BE2C (cell line): ENCODE measurements at regions not wholly inside any gene's neighbourhood (a gene's known extent, or its start where the extent isn't known, plus 50 kb on each side); places are given as distances from the start of the nearest gene placed in this dataset.
"Not testable (repeated sequence)": the region's sequence is repeated elsewhere in the genome, so short reads cannot be mapped to it uniquely, and the experiment has no call there.

Experiments
- DNase-seq: peaks from one replicate; pipeline ENCODE4 v3.0.0-alpha.2; 2020
- H3K27me3 ChIP-seq: fragments of 250-450 bp; sonication (Bioruptor Pico); 2 replicates; pipeline ENCODE4 v1.5.1; 2020; ENCODE audit warnings: mild to moderate bottlenecking
- H3K36me3 ChIP-seq: fragments of 250-450 bp; sonication (Bioruptor Pico); 2 replicates; pipeline ENCODE4 v1.5.1; 2020; ENCODE audit warnings: mild to moderate bottlenecking
- H3K4me1 ChIP-seq: fragments of 250-450 bp; sonication (Bioruptor Pico); 2 replicates; pipeline ENCODE4 v1.5.1; 2020
- H3K4me3 ChIP-seq: 2 replicates; pipeline ENCODE4 v1.5.1; 2011; ENCODE audit warnings: low read depth, low read length
- H3K9me3 ChIP-seq: fragments of 250-450 bp; sonication (Bioruptor Pico); 2 replicates; pipeline ENCODE4 v1.5.1; 2020
- TF ChIP-seq, protein P1 (sequence below): IDR thresholded peaks from 2 replicates; pipeline ENCODE4 v1.5.1; 2012; ENCODE audit warnings: mild to moderate bottlenecking, low read depth, low read length

- TF ChIP-seq, protein P1, sequence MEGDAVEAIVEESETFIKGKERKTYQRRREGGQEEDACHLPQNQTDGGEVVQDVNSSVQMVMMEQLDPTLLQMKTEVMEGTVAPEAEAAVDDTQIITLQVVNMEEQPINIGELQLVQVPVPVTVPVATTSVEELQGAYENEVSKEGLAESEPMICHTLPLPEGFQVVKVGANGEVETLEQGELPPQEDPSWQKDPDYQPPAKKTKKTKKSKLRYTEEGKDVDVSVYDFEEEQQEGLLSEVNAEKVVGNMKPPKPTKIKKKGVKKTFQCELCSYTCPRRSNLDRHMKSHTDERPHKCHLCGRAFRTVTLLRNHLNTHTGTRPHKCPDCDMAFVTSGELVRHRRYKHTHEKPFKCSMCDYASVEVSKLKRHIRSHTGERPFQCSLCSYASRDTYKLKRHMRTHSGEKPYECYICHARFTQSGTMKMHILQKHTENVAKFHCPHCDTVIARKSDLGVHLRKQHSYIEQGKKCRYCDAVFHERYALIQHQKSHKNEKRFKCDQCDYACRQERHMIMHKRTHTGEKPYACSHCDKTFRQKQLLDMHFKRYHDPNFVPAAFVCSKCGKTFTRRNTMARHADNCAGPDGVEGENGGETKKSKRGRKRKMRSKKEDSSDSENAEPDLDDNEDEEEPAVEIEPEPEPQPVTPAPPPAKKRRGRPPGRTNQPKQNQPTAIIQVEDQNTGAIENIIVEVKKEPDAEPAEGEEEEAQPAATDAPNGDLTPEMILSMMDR = no peak
- H3K4me3 ChIP-seq = no peak overlapping the region
- H3K36me3 ChIP-seq = no peaks in the 10 kb centered on the region
- H3K9me3 ChIP-seq = no peaks in the 10 kb centered on the region; the same call in 1 of the 2 replicates
- no peaks in the 10 kb centered on the region for H3K27me3 ChIP-seq
- DNase-seq = no peak
- H3K4me1 ChIP-seq = no peaks in the 10 kb centered on the region
Measured at GRCh38 chr12:86713121-86713520, 456.9 kb upstream of the MGAT4C start.

DNA sequence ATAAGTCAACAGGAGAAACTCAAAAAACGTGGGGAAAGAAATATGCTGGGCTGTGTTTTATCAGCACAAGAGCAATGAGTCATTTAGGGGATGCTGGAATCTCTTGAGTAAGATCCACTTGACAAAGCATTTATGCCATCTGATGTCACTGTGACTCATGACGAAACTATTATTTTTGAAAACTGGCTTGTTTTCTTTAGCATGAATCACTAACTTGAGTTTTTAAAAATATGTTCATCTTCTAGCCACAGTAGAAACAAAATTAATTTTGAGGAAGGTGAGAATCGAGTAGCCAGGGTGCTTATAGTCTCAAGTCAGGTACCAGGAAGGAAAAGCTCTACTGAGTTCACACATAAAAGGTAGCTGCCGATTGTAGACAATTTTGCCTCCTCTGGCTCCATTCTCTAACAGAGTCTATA is 456.2 kb upstream of the MGAT4C start:
- H3K27me3 ChIP-seq = no peaks in the 10 kb centered on the region
- no peak for DNase-seq
- TF ChIP-seq, protein P1 = no peak
- H3K9me3 ChIP-seq = no peaks in the 10 kb centered on the region; the same call in 1 of the 2 replicates
- H3K4me3 ChIP-seq = no peak overlapping the region
- H3K36me3 ChIP-seq = no peaks in the 10 kb centered on the region
- no peaks in the 10 kb centered on the region for H3K4me1 ChIP-seq

DNA sequence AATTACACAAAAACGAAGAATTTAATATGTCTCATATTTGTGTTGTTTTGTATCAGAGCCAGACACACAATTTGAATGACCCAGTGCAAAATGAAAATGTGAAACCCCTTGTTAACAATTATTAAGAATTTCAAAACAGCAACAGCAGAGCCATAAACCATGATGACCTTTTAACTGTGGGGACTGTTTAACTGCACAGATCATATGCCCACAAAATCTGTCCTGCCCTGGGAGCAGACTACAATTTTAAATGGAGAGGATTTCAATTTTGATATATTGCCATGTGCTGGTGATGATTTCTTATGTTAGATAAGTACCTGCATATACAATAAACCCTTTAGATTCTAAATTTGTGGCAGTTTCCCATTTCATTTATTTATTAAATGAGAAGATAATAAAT is 455.5 kb upstream of the MGAT4C start:
- no peaks in the 10 kb centered on the region for H3K36me3 ChIP-seq
- H3K9me3 ChIP-seq = no peaks in the 10 kb centered on the region; the same call in 1 of the 2 replicates
- DNase-seq = no peak
- H3K27me3 ChIP-seq = no peaks in the 10 kb centered on the region
- TF ChIP-seq, protein P1 = no peak
- no peaks in the 10 kb centered on the region for H3K4me1 ChIP-seq
- no peak overlapping the region for H3K4me3 ChIP-seq

DNA sequence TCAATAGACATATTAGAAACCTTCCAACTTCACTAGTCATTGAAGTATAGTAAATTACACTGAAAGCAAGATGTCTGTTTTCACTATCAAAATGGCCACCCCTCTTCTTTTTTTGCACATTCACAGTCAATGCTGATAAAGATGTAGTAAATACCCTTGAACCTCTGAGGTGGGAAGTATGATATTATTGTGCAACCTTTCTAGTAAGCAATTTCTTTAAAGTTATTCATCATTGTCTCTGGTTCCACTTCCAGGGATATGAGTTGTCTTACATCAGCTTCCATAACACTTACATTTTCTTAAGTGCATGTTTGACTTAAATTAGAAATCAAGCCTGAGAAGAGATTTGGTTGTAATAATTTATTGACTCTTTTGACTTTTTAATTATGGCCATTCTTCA is 453.9 kb upstream of the MGAT4C start:
- Histone ChIP-seq H3K9me3 (no peaks in the 10 kb centered on the region; the same call in 1 of the 2 replicates), H3K4me1 (no peaks in the 10 kb centered on the region), H3K27me3 (no peaks in the 10 kb centered on the region), H3K36me3 (no peaks in the 10 kb centered on the region), H3K4me3 (no peak overlapping the region)
- DNase-seq = no peak
- TF ChIP-seq, protein P1 = no peak

GRCh38 chr12:86709017-86709416 is 452.8 kb upstream of the MGAT4C start:
- H3K4me3 ChIP-seq, H3K27me3 ChIP-seq, H3K36me3 ChIP-seq, DNase-seq, H3K9me3 ChIP-seq, H3K4me1 ChIP-seq: not testable (repeated sequence)

DNA sequence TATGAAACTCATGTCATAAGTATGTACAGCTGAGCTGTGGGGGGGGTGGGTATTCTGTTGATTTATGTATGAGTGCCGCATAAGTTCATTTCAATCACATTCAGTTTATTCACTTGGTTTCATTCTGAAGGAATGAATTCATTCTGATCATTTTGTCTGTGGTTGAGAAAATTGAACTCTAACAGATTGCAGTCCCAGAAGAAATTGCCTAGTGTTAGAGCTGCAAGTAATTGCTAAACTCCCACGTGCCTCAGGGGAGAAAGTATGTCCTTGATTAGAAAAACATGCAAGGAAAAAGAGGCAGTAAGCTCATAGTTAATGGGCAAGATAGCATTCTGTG is 442.4 kb upstream of the MGAT4C start:
- H3K36me3 ChIP-seq = no peaks in the 10 kb centered on the region
- no peak overlapping the region for H3K4me3 ChIP-seq
- TF ChIP-seq, protein P1 = no peak
- H3K27me3 ChIP-seq = no peaks in the 10 kb centered on the region
- no peaks in the 10 kb centered on the region for H3K9me3 ChIP-seq
- no peak for DNase-seq
- no peaks in the 10 kb centered on the region for H3K4me1 ChIP-seq
